DOHH2 (cell line): ENCODE measurements at regions not wholly inside any gene's neighbourhood (a gene's known extent, or its start where the extent isn't known, plus 50 kb on each side); places are given as distances from the start of the nearest gene placed in this dataset.

Source experiments
- EZH2phosphoT487 ChIP-seq: fragments of 200-600 bp; sonication (generic); IDR thresholded peaks from 2 replicates; pipeline ENCODE4 v1.6.1; 2017; ENCODE audit warnings: borderline replicate concordance, mild to moderate bottlenecking, antibody characterized with exemption, low read length, moderate library complexity, mixed read lengths
- TF ChIP-seq, protein P1 (sequence below): fragments of 200-600 bp; sonication (generic); IDR thresholded peaks from one replicate; pipeline ENCODE4 v1.5.1; 2014; ENCODE audit warnings: antibody characterized with exemption, mild to moderate bottlenecking, low read depth, low read length; ENCODE audit not compliant: poor library complexity, severe bottlenecking

DNA sequence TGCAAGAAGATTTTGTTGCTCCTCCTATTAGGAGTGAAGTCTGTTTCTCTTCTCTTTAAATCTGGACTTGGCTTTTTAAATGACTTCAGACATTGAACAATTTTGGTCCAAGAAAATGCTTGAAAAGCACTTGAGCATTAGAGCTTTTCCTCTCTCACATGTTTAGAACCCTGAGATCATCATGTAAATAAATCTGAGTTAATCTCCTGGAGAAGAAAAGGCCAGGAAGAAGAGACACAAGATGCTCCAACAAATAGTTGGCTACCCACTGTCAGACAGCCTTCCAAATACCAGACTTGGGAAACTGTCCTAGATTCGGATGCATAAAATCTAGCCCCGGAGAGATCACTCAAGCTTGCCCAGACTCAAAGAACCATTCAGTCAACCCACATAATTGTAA lies 1353.1 kb upstream of the ADGRL4 start:
- TF ChIP-seq, protein P1, sequence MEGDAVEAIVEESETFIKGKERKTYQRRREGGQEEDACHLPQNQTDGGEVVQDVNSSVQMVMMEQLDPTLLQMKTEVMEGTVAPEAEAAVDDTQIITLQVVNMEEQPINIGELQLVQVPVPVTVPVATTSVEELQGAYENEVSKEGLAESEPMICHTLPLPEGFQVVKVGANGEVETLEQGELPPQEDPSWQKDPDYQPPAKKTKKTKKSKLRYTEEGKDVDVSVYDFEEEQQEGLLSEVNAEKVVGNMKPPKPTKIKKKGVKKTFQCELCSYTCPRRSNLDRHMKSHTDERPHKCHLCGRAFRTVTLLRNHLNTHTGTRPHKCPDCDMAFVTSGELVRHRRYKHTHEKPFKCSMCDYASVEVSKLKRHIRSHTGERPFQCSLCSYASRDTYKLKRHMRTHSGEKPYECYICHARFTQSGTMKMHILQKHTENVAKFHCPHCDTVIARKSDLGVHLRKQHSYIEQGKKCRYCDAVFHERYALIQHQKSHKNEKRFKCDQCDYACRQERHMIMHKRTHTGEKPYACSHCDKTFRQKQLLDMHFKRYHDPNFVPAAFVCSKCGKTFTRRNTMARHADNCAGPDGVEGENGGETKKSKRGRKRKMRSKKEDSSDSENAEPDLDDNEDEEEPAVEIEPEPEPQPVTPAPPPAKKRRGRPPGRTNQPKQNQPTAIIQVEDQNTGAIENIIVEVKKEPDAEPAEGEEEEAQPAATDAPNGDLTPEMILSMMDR = no peak
- no peak for TF ChIP-seq EZH2phosphoT487
